ENCODE measurements at regions not wholly inside any gene's neighbourhood (a gene's known extent, or its start where the extent isn't known, plus 50 kb on each side); places are given as distances from the start of the nearest gene placed in this dataset.

DNA sequence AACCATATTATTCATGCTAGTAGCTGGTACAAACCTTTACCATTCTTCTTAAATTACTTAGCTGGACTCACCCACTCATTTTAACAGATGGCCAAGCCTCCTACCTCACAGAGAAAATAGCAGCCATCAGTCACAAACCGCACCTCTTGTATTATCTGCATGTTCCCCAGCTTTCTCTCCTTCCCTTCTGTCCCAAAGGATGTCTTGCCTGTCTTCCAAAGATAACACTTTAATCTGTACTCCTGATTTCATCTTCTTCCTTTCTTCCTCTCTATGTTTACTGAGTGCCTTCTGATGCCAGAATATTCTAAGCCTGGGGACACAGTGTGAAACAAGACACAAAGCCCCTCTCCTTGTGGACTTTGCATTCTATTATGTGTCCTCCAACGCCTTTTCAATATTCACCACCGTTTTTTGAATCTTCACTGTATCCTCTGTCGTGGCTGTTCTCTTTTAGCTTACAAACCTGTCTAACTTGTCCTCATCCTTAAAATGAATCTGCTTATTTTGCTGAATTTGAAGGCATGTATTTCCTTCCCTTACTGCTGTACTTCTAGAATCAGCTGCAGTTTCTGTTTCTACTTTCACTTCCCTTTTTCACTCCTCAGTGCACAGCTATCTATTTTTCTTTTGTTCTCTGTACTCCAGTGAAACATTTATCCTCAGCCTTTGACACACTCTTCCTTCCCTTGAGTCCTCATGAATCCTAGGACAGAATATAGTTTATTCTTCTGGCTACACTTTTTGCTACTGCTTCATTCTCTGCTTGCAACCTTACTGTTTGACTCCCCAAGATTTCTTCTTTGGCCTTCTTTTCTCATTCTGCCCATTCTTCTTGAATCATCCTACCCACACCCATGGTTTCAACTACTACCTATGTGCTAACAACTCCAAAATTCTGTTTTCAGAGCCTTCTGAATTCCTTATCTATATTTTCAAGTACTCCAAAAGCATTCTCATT, 216.9 kb upstream of the SAMSN1 start:
- TF ChIP-seq, protein P1, sequence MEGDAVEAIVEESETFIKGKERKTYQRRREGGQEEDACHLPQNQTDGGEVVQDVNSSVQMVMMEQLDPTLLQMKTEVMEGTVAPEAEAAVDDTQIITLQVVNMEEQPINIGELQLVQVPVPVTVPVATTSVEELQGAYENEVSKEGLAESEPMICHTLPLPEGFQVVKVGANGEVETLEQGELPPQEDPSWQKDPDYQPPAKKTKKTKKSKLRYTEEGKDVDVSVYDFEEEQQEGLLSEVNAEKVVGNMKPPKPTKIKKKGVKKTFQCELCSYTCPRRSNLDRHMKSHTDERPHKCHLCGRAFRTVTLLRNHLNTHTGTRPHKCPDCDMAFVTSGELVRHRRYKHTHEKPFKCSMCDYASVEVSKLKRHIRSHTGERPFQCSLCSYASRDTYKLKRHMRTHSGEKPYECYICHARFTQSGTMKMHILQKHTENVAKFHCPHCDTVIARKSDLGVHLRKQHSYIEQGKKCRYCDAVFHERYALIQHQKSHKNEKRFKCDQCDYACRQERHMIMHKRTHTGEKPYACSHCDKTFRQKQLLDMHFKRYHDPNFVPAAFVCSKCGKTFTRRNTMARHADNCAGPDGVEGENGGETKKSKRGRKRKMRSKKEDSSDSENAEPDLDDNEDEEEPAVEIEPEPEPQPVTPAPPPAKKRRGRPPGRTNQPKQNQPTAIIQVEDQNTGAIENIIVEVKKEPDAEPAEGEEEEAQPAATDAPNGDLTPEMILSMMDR (conservative IDR thresholded peaks at IDR 0.05 in 1 of 2, IDR thresholded peaks at IDR 0.05 in 1 of 2; ENCODE audit: extremely low read depth in 1 of 2, insufficient read depth in 1 of 2, low read depth in 1 of 2, low read length in 2 of 2): no peak
- TF ChIP-seq EZH2 (IDR thresholded peaks at IDR 0.05; ENCODE audit: borderline replicate concordance, low read length): no peak

All from mammary epithelial cell (primary cell).